Right lobe of liver (tissue), 4 donors: ENCODE measurements at regions not wholly inside any gene's neighbourhood (a gene's known extent, or its start where the extent isn't known, plus 50 kb on each side); places are given as distances from the start of the nearest gene placed in this dataset.

ENCODE experiments used
- CTCF ChIP-seq, 4 donors: fragments of 200-600 bp in 3 of 4; fragments of 450-650 bp in 1 of 4; IDR thresholded peaks; one replicate each; pipeline versions ENCODE4 v1.5.1 to v1.8.0; 2016 to 2022; ENCODE audit warnings: antibody characterized with exemption in 4 of 4, mild to moderate bottlenecking in 2 of 4
- POLR2A ChIP-seq: fragments of 450-650 bp; IDR thresholded peaks from one replicate; pipeline ENCODE4 v1.6.1; 2017; ENCODE audit warnings: antibody characterized with exemption, mild to moderate bottlenecking
- donor health status: DM: no; HTN: no; CAD: no.
- donor health status: DM: no; HTN: no; CAD: no.
- donor health status: DM: no; HTN: yes; CAD: no.

- TF ChIP-seq CTCF (IDR thresholded peaks at IDR 0.05) = no peak
- no peak for TF ChIP-seq POLR2A
These were observed 341.9 kb upstream of the RORA start for GRCh38 chr15:61571026-61571425.
